SK-N-SH (cell line): ENCODE measurements at regions not wholly inside any gene's neighbourhood (a gene's known extent, or its start where the extent isn't known, plus 50 kb on each side); places are given as distances from the start of the nearest gene placed in this dataset.

Experiments used
- CTCF ChIA-PET: fragments of 300-600, 350-600 bp; formaldehyde crosslinking; extraction: SDS; loops from one replicate; lab custom pipeline; 2021; lab: Yijun Ruan, JAX
- POLR2A ChIA-PET: fragments of 350-600 bp; sonication (Branson Sonifier 250); formaldehyde crosslinking; extraction: SDS; loops from one replicate; lab custom pipeline; 2020; ENCODE audit warnings: antibody characterized with exemption, inconsistent platforms; lab: Yijun Ruan, JAX
- DNase-seq: peaks from one replicate; pipeline ENCODE4 v3.0.0; 2012
- H2AFZ ChIP-seq: fragments of 200-600 bp; sonication (generic); 2 replicates; pipeline ENCODE4 v1.8.1; 2016; ENCODE audit warnings: antibody characterized with exemption, mild to moderate bottlenecking, low read depth
- H3F3A ChIP-seq: fragments of 200-600 bp; sonication (generic); replicated peaks from 2 replicates; pipeline ENCODE3; 2016; ENCODE audit warnings: antibody characterized with exemption, mild to moderate bottlenecking; ENCODE audit not compliant: insufficient read depth
- H3K27ac ChIP-seq, 2 experiments: fragments of 200-500 bp in 1 of 2; fragments of 200-600 bp in 1 of 2; sonication (Bioruptor generic) in 1 of 2; sonication (generic), shearing (Covaris generic) in 1 of 2; 2 replicates each; pipeline versions ENCODE4 v1.5.1 to v1.6.1; 2014 to 2016; ENCODE audit warnings: low read depth in 2 of 2, inconsistent platforms in 1 of 2, low read length in 1 of 2, mild to moderate bottlenecking in 1 of 2, mixed read lengths in 1 of 2
- H3K27me3 ChIP-seq: fragments of 200-600 bp; sonication (generic), shearing (Covaris generic); 2 replicates; pipeline ENCODE4 v1.6.1; 2016; ENCODE audit warnings: mixed run types; ENCODE audit not compliant: insufficient read depth
- H3K36me3 ChIP-seq, 2 experiments: fragments of 200-500 bp in 1 of 2; fragments of 200-600 bp in 1 of 2; sonication (Bioruptor generic) in 1 of 2; sonication (generic) in 1 of 2; replicated peaks in 1 of 2; 2 replicates each; pipeline versions ENCODE3 to v1.5.1; 2014 to 2016; ENCODE audit warnings: low read length in 1 of 2, mild to moderate bottlenecking in 1 of 2; ENCODE audit not compliant: insufficient read depth in 2 of 2, control insufficient read depth in 1 of 2
- H3K4me1 ChIP-seq, 2 experiments: fragments of 200-500 bp in 1 of 2; fragments of 200-600 bp in 1 of 2; sonication (Bioruptor generic) in 1 of 2; sonication (generic), shearing (Covaris generic) in 1 of 2; 2 replicates each; pipeline versions ENCODE4 v1.5.1 to v1.6.1; 2014 to 2016; ENCODE audit warnings: low read depth in 1 of 2, low read length in 1 of 2, mixed run types in 1 of 2; ENCODE audit not compliant: insufficient read depth in 2 of 2, control insufficient read depth in 1 of 2
- H3K4me2 ChIP-seq: fragments of 200-600 bp; sonication (generic), shearing (Covaris generic); 2 replicates; pipeline ENCODE4 v1.6.1; 2017; ENCODE audit warnings: mixed run types
- H3K4me3 ChIP-seq, 2 experiments: fragments of 200-500 bp in 1 of 2; fragments of 200-600 bp in 1 of 2; sonication (Bioruptor generic) in 1 of 2; sonication (generic), shearing (Covaris generic) in 1 of 2; 2 replicates each; pipeline versions ENCODE4 v1.5.1 to v1.8.1; 2014 to 2016; ENCODE audit warnings: low read depth in 2 of 2, inconsistent platforms in 1 of 2, low read length in 1 of 2, mild to moderate bottlenecking in 1 of 2, mixed read lengths in 1 of 2, moderate library complexity in 1 of 2
- H3K79me2 ChIP-seq: fragments of 200-600 bp; sonication (generic); 2 replicates; pipeline ENCODE4 v1.8.1; 2017; ENCODE audit warnings: mild to moderate bottlenecking; ENCODE audit not compliant: insufficient read depth
- H3K9ac ChIP-seq: fragments of 200-600 bp; sonication (generic); 2 replicates; pipeline ENCODE4 v1.6.1; 2017; ENCODE audit warnings: mixed run types
- H3K9me2 ChIP-seq: fragments of 200-600 bp; sonication (generic); 2 replicates; pipeline ENCODE4 v1.6.1; 2017; ENCODE audit warnings: mixed run types
- H3K9me3 ChIP-seq: fragments of 200-600 bp; sonication (generic); 2 replicates; pipeline ENCODE4 v1.6.1; 2017; ENCODE audit warnings: mixed run types, mild to moderate bottlenecking, moderate library complexity
- H4K20me1 ChIP-seq: fragments of 200-600 bp; sonication (generic); 2 replicates; pipeline ENCODE4 v1.6.1; 2017; ENCODE audit warnings: mild to moderate bottlenecking, mixed run types; ENCODE audit not compliant: insufficient read depth
- CHD2 ChIP-seq: fragments of 150-350 bp; IDR thresholded peaks from 2 replicates; pipeline ENCODE4 v1.6.1; 2018; ENCODE audit warnings: low read length; ENCODE audit not compliant: partially characterized antibody
- FOXM1 ChIP-seq: IDR thresholded peaks from 2 replicates; pipeline ENCODE4 v1.4.0; 2012; ENCODE audit warnings: low read depth, mild to moderate bottlenecking
- GABPA ChIP-seq: IDR thresholded peaks from 2 replicates; pipeline ENCODE4 v1.4.0; 2012; ENCODE audit warnings: low read depth, mild to moderate bottlenecking
- GATA2 ChIP-seq: sonication (generic); formaldehyde crosslinking; IDR thresholded peaks from 2 replicates; pipeline ENCODE4 v1.5.0; 2020; ENCODE audit warnings: mild to moderate bottlenecking, missing genetic modification reagents
- IRF3 ChIP-seq: fragments of 150-350 bp; IDR thresholded peaks from 2 replicates; pipeline ENCODE4 v1.6.1; 2016; ENCODE audit warnings: mild to moderate bottlenecking, low read depth, low read length
- JUND ChIP-seq: IDR thresholded peaks from 2 replicates; pipeline ENCODE4 v1.4.0; 2012
- MAX ChIP-seq: IDR thresholded peaks from 2 replicates; pipeline ENCODE4 v1.4.0; 2012; ENCODE audit warnings: low read depth
- NFIC ChIP-seq: IDR thresholded peaks from 2 replicates; pipeline ENCODE4 v1.4.0; 2012; ENCODE audit warnings: borderline replicate concordance
- PBX3 ChIP-seq: IDR thresholded peaks from 2 replicates; pipeline ENCODE4; 2012
- RAD21 ChIP-seq: IDR thresholded peaks from 2 replicates; pipeline ENCODE4 v1.6.1; 2012; ENCODE audit warnings: mild to moderate bottlenecking, low read length
- RCOR1 ChIP-seq: fragments of 150-350 bp; IDR thresholded peaks from 2 replicates; pipeline ENCODE4 v1.6.1; 2017; ENCODE audit warnings: antibody characterized with exemption, low read length
- REST ChIP-seq: IDR thresholded peaks from 2 replicates; pipeline ENCODE4 v1.6.1; 2012; ENCODE audit warnings: mild to moderate bottlenecking, low read depth, low read length, moderate library complexity
- RXRA ChIP-seq: IDR thresholded peaks from 2 replicates; pipeline ENCODE4 v1.4.0; 2012; ENCODE audit warnings: low read depth, mild to moderate bottlenecking, borderline replicate concordance
- SMC3 ChIP-seq: IDR thresholded peaks from 2 replicates; pipeline ENCODE4 v1.6.1; 2012; ENCODE audit warnings: low read depth, low read length, improper control_type of control experiment
- USF1 ChIP-seq: IDR thresholded peaks from 2 replicates; pipeline ENCODE4 v1.4.0; 2012; ENCODE audit warnings: low read depth, borderline replicate concordance
- ZBTB33 ChIP-seq: IDR thresholded peaks from 2 replicates; pipeline ENCODE4 v1.4.0; 2012; ENCODE audit warnings: low read depth, borderline replicate concordance
- WGBS: methylation state at CpG from one replicate; pipeline ENCODE4 v1.1.6; 2017; ENCODE audit warnings: low lambda C conversion rate; 5-methylcytosine and 5-hydroxymethylcytosine counted together

- ChIA-PET CTCF (interaction anchor here (0.6 kb wide), 2 partner anchors 15 to 77 kb away, joined by 3 read pairs; no protein-coding TSS in a partner anchor), POLR2A (no interaction called here)
- H3K27ac ChIP-seq: no peak overlapping the region
- H2AFZ ChIP-seq: no peak overlapping the region
- H3K9me3 ChIP-seq: no peaks in the 10 kb centered on the region
- no peak overlapping the region for H3K9ac ChIP-seq
- no peak for DNase-seq
- no peaks in the 10 kb centered on the region for H3K36me3 ChIP-seq
- WGBS: 37% methylated on average over 8 of the region's 8 CpGs
- no peak overlapping the region for H3K4me2 ChIP-seq
- no peaks in the 10 kb centered on the region for H3K79me2 ChIP-seq
- no peaks in the 10 kb centered on the region for H3K9me2 ChIP-seq
- no peak overlapping the region for H3K4me3 ChIP-seq
- no peak for TF ChIP-seq NFIC
- TF ChIP-seq GABPA: no peak
- TF ChIP-seq SMC3: no peak
- TF ChIP-seq USF1: no peak
- no peak for TF ChIP-seq REST
- TF ChIP-seq IRF3: no peak
- no peak for TF ChIP-seq CHD2
- TF ChIP-seq MAX: no peak
- TF ChIP-seq ZBTB33: no peak
- no peak for TF ChIP-seq GATA2 (CRISPR knock-in tag)
- TF ChIP-seq RXRA: no peak
- TF ChIP-seq FOXM1: no peak
- TF ChIP-seq JUND: no peak
- TF ChIP-seq RCOR1: no peak
- no peak for TF ChIP-seq RAD21
- no peak for TF ChIP-seq PBX3
- peaks cover 0 to 2% of the 10 kb centered on the region in 2 experiments; a peak in 1 of 4 replicates for H3K4me1 ChIP-seq
- H3F3A ChIP-seq: no peaks in the 10 kb centered on the region
- no peaks in the 10 kb centered on the region for H4K20me1 ChIP-seq
- no peaks in the 10 kb centered on the region for H3K27me3 ChIP-seq
Observed at GRCh38 chr9:84481636-84482218, 141.2 kb upstream of the SLC28A3 start.
